HT-29 (cell line): ENCODE measurements at regions not wholly inside any gene's neighbourhood (a gene's known extent, or its start where the extent isn't known, plus 50 kb on each side); places are given as distances from the start of the nearest gene placed in this dataset.

Source experiments
- DNase-seq: peaks from one replicate; pipeline ENCODE4 v3.0.0-alpha.2; 2015; ENCODE audit warnings: low spot score

- DNase-seq: no peak
Observed at GRCh38 chr2:12244070-12244469, 472.7 kb upstream of the TRIB2 start.

- DNase-seq: no peak
Observed at GRCh38 chr2:12251121-12251520, 465.6 kb upstream of the TRIB2 start.

DNA sequence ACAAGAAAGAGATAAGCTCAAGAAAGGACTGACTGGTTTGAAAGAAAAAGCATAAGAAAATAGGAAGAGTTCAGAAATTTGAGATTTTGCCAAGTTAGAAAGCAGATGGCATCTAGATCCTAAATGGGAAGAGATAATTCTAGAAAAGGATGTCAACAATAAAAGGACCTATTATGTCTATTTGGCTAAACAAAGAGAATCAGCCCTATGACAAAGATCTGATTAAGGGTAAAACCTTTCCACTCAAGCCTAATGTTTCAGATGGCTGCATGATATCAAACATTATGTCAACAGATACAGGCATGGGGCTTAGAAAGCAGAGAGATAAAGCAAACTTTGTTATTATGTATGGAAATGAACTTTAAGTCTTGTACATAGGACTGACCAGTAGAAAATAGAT, 465.0 kb upstream of the TRIB2 start:
- no peak for DNase-seq

GRCh38 chr2:12253167-12253778, 463.5 kb upstream of the TRIB2 start:
- DNase-seq: no peak

DNA sequence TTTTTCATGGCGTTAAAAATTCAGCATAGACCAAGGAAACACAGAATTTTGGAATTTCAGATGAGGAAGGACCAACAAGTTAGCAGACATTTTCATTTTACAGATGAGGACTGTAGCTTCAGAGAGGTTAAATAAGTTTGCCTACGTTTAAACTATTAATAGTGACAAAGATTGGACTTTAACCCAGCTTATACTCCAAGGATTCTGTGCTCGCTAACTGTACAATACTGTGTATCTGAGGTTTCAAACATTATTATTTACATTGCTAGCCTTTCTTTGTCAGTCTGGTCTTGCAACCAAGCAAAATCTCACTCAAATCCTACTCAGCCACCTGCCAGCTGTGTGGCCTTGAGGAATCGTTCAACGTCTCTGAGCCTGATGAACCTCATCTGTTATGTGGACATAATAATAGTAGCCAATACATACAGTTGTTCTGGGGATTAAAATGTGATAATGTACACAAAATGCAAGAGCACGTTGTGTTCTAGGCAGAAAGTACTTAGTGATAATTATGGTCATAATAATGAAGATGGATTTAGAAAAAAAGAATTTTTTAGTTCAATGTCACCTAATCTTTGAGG, 462.4 kb upstream of the TRIB2 start:
- DNase-seq: no peak

DNA sequence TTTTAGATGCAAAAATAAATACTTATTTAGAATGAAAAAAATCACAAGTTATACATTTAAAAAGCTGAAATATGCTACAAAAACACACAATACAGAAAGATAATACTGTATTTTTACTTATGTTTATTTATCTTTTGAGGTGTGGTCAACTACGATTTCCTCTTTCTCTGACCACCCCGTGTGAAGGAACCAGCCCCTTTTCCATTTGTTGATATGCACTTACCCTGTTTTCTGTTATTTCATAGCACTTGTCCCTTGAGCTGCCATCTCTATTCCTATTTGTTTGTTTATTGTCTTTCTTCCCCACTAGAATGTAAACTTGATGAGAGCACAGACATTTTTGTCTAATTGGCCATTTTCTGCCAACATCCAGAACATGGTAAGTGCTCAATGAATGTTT, 460.5 kb upstream of the TRIB2 start:
- no peak for DNase-seq

- DNase-seq: no peak
Observed at GRCh38 chr2:12257476-12257875, 459.3 kb upstream of the TRIB2 start.

GRCh38 chr2:12259493-12259892, 457.2 kb upstream of the TRIB2 start:
- DNase-seq: no peak

- no peak for DNase-seq
Observed at GRCh38 chr2:12261986-12262680, 454.6 kb upstream of the TRIB2 start.

DNA sequence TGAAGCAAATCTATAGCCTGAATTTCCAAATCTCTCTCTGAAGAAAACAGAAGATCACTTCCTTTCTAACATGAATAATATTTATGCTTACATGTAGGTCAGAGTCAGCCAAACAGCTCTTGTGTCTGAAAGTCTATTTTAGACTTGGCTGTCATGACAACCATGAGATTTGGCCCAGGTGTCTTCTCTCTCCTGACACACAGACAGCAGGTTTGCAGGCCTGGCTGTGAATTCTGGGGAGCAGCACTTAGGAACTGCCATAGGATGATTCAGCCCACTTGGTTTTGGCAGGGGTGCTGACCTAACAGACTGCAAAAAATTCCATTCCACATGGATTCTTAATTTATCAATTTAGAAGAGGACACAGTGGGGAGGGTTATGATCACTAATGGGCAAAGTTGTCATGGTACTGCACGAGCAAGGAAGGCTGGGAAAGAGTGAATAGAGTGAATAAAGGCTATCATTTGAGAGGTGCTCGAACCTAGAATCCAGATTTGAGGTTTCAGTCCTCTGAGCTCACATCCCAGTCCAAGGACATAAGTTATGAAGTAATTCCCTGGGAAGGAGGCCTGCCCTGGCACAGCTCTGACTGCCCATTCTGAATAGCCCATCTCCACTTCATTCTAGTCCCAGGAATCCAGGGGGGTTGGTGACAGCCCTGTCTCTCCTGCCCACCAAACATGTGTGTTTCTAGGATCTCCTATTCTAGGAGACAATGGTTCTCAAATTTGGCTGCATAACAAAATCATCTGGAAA, 453.9 kb upstream of the TRIB2 start:
- no peak for DNase-seq

GRCh38 chr2:12263730-12264129, 453.0 kb upstream of the TRIB2 start:
- DNase-seq: no peak

DNA sequence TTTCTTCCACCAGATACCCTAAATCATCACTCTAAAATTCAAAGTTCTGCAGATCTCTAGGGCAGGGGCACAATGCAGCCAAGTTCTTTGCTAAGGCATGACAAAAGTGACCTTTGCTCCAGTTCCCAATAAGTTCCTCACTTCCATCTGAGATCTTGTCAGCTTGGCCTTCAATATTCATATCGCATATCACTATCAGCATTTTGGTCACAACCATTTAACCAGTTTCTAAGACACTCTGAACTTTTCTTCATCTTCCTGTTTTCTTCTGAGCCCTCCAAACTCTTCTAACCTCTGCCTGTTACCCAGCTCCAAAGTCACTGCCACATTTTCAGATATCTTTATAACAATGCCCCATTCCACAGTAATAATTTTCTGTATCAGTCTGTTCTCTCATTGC, 452.6 kb upstream of the TRIB2 start:
- DNase-seq: no peak

GRCh38 chr2:12265646-12266045, 451.1 kb upstream of the TRIB2 start:
- no peak for DNase-seq

DNA sequence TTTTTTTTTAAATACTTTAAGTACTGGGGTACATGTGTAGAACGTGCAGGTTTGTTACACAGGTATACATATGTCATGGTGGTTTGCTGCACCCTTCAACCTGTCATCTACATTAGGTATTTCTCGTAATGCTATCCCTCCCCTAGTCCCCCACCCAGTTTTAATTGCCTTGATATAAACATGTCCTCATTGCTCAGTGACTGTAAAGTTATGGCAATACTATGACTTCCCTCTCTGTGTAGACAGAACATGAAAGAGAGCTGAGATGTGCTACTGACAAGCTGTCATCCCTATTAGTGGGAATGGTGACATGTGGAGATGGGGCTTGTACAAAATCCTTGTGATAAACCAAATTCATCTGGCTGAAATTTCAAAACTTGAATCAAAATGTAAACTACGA, 449.7 kb upstream of the TRIB2 start:
- DNase-seq: no peak

GRCh38 chr2:12269041-12269972, 447.4 kb upstream of the TRIB2 start:
- DNase-seq: no peak

DNA sequence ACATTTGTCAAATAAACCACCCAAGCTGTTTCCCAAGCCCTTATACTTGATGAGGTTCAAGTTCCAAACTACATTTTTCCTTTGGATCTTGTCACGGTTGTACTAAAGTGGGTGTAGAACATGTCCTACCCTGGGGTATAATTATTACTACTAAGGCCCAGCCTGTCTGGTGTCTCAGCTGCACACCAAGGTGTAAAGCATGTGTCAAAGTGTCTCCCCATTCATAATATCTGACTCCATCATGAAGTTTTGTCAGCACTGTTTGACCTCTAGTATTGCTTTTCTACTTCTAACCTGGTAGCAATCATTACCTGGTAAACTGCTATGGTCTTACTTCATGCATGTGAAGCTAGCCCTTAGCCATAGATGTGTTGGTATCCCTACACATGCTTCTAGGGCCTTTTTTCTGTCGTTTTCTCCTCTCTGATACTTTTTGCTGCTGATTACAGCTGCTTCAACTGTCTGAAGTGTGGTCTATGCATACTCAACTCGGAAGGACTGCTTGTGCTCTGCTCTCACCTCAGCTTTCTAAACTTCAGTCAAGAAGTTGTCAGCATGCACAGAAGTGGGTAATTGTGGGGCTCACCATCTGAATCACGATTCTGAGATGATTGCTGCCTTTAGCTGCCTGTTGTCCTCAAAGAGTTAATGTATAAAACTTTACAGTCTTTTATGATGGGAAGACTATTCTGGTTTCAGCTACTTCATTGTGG, 445.7 kb upstream of the TRIB2 start:
- DNase-seq: no peak

DNA sequence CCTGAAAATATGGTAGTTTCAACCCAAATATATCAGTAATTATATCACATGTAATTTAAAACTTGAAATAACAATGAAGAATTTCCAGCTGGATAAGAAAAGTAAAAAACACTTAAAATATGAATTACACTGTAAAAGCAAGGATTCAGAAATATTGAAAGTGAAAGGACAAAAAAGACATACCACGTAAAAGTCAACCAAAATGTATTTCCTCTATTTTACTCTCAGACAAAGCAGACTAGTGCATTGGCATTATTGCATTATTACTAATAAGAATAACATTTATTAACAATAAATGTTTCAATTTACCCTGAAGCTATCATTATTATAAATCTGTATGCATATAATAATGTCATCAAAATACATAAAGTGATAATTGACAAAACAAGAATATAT, 445.1 kb upstream of the TRIB2 start:
- no peak for DNase-seq

DNA sequence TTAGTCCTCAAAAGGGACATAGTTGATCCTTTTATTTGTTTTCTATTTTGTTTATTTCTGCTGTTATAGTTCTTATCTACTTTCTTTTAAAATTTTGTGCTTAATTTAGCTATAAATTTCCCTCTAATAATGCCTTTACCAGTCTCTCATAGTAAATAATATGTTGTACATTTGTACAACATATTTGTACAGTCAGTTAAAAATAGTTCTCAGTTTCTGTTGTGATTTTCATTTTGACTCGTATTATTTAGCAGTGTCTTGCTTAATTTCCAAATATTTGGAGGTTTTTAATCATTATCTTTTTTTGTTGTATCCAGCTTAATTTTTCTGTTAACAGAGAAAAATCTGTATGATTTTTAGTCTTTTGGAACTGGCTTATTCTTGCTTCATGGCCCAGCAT, 443.6 kb upstream of the TRIB2 start:
- no peak for DNase-seq

- DNase-seq: no peak
Observed at GRCh38 chr2:12274591-12274990, 442.1 kb upstream of the TRIB2 start.

GRCh38 chr2:12277241-12278034, 439.3 kb upstream of the TRIB2 start:
- no peak for DNase-seq
